Breast epithelium (tissue), 3 donors: ENCODE measurements at regions not wholly inside any gene's neighbourhood (a gene's known extent, or its start where the extent isn't known, plus 50 kb on each side); places are given as distances from the start of the nearest gene placed in this dataset.

Experiments used
- CTCF ChIP-seq, 3 donors: fragments of 450-650 bp; IDR thresholded peaks; one replicate each; pipeline ENCODE4 v1.5.1; 2016 to 2017; ENCODE audit warnings: antibody characterized with exemption in 3 of 3, mild to moderate bottlenecking in 3 of 3, moderate library complexity in 3 of 3
- POLR2AphosphoS5 ChIP-seq, 3 donors: sonication (generic); formaldehyde crosslinking; IDR thresholded peaks; one replicate each; pipeline ENCODE4 v1.6.1; 2017; ENCODE audit warnings: antibody characterized with exemption in 3 of 3

- TF ChIP-seq POLR2AphosphoS5 (IDR thresholded peaks at IDR 0.05) (no peak), CTCF (IDR thresholded peaks at IDR 0.05) (peak in 1 of 3 donors; percentile 28)
These were observed 1215.9 kb downstream of the EFNA5 start for GRCh38 chr5:106454651-106455415.
